ENCODE measurements at regions not wholly inside any gene's neighbourhood (a gene's known extent, or its start where the extent isn't known, plus 50 kb on each side); places are given as distances from the start of the nearest gene placed in this dataset.

- intact Hi-C loops (cut with micrococcal nuclease), result no loop called here
- H3K27ac ChIP-seq (ENCODE audit: low read length in 2 of 2), result no peak overlapping the region
- H3K79me2 ChIP-seq (ENCODE audit: control insufficient read depth, insufficient read depth, low read length), result no peaks in the 10 kb centered on the region
- no peak overlapping the region for H2AFZ ChIP-seq (ENCODE audit: insufficient read depth, low read depth, low read length, poor library complexity, severe bottlenecking)
- no peak for TF ChIP-seq CTCF (IDR thresholded peaks at IDR 0.05)
- no peak for TF ChIP-seq EZH2 (IDR thresholded peaks at IDR 0.05; ENCODE audit: borderline replicate concordance, insufficient read depth, low read depth, low read length, poor library complexity, severe bottlenecking)
- H4K20me1 ChIP-seq (ENCODE audit: control insufficient read depth, insufficient read depth, low read length, poor library complexity, severe bottlenecking), result no peaks in the 10 kb centered on the region
- Mint-ChIP-seq H3K9me3 (ENCODE audit: insufficient read depth) (peaks cover 7% of the 10 kb centered on the region), H3K4me3 (no peak overlapping the region), H3K4me1 (no peaks in the 10 kb centered on the region), H3K27ac (no peak overlapping the region), H3K27me3 (no peaks in the 10 kb centered on the region)
- peaks cover 0 to 9% (median 0%) of the 10 kb centered on the region in 3 donors for H3K9me3 ChIP-seq (ENCODE audit: control extremely low read depth in 1 of 3, control insufficient read depth in 2 of 3, insufficient read depth in 1 of 3, low read length in 2 of 3)
- H3K27me3 ChIP-seq (replicated peaks in 1 of 4; ENCODE audit: control extremely low read depth in 1 of 4, control insufficient read depth in 3 of 4, insufficient read depth in 4 of 4, low read length in 3 of 4), result no peaks in the 10 kb centered on the region
- H3K36me3 ChIP-seq (replicated peaks in 1 of 2; ENCODE audit: control extremely low read depth in 1 of 2, control insufficient read depth in 1 of 2, extremely low read depth in 1 of 2, insufficient read depth in 2 of 2, low read length in 1 of 2), result no peaks in the 10 kb centered on the region
- no peaks in the 10 kb centered on the region for H3K4me1 ChIP-seq (ENCODE audit: control insufficient read depth in 2 of 2, insufficient read depth in 2 of 2, low read length in 2 of 2)
- no peak overlapping the region for H3K4me3 ChIP-seq (ENCODE audit: control extremely low read depth in 1 of 5, extremely low read depth in 1 of 5, insufficient read depth in 1 of 5, low read depth in 2 of 5, low read length in 4 of 5)
- H3K4me2 ChIP-seq (replicated peaks; ENCODE audit: low read depth, low read length, poor library complexity, severe bottlenecking), result no peak overlapping the region
- POLR2A ChIA-PET, result no interaction called here
- CTCF ChIA-PET, result no interaction called here
- no peak for ATAC-seq (ENCODE audit: low read depth)
- 96% methylated on average over 10 of the region's 10 CpGs for WGBS (ENCODE audit: insufficient coverage)
- H3K9ac ChIP-seq (ENCODE audit: low read length), result no peak overlapping the region
- DNase-seq, result no peak
Measured at GRCh38 chr22:27650572-27650971, 151.0 kb downstream of the MN1 start.

DNA sequence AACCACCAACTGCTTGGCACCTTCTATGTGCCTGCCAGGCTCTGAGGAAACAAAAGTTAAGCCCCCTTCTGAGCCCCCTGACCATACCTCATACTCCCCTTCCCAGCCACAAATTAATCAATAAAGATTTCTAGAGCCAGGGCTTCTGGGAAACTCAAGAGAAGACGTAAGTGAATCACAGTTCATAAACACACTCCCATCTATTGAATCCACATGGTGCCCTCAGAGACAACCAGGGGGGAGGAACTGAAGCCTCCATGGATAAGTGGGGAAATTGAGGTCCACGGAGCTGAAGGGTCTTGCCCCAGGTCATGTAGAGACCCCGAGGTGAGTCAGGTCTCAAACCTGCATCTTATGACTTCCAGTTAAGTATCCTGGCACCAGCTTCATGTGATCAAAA, 150.6 kb downstream of the MN1 start:
- H3K4me1 ChIP-seq (ENCODE audit: control insufficient read depth in 2 of 2, insufficient read depth in 2 of 2, low read length in 2 of 2), result no peaks in the 10 kb centered on the region
- no peak overlapping the region for H3K27ac Mint-ChIP-seq
- peaks cover 0 to 9% (median 0%) of the 10 kb centered on the region in 3 donors for H3K9me3 ChIP-seq (ENCODE audit: control extremely low read depth in 1 of 3, control insufficient read depth in 2 of 3, insufficient read depth in 1 of 3, low read length in 2 of 3)
- H3K27me3 Mint-ChIP-seq, result no peaks in the 10 kb centered on the region
- peaks cover 9% of the 10 kb centered on the region for H3K9me3 Mint-ChIP-seq (ENCODE audit: insufficient read depth)
- WGBS (ENCODE audit: insufficient coverage), result 70% methylated on average over 2 of the region's 3 CpGs
- H3K27ac ChIP-seq (ENCODE audit: low read length in 2 of 2), result no peak overlapping the region
- no peak overlapping the region for H2AFZ ChIP-seq (ENCODE audit: insufficient read depth, low read depth, low read length, poor library complexity, severe bottlenecking)
- TF ChIP-seq EZH2 (IDR thresholded peaks at IDR 0.05; ENCODE audit: borderline replicate concordance, insufficient read depth, low read depth, low read length, poor library complexity, severe bottlenecking) (no peak), CTCF (IDR thresholded peaks at IDR 0.05) (no peak)
- H3K4me3 Mint-ChIP-seq, result no peak overlapping the region
- DNase-seq (no peak), ATAC-seq (ENCODE audit: low read depth) (no peak)
- H3K27me3 ChIP-seq (replicated peaks in 1 of 4; ENCODE audit: control extremely low read depth in 1 of 4, control insufficient read depth in 3 of 4, insufficient read depth in 4 of 4, low read length in 3 of 4), result no peaks in the 10 kb centered on the region
- no peaks in the 10 kb centered on the region for H3K79me2 ChIP-seq (ENCODE audit: control insufficient read depth, insufficient read depth, low read length)
- no peaks in the 10 kb centered on the region for H4K20me1 ChIP-seq (ENCODE audit: control insufficient read depth, insufficient read depth, low read length, poor library complexity, severe bottlenecking)
- intact Hi-C loops (cut with micrococcal nuclease), result no loop called here
- no peak overlapping the region for H3K9ac ChIP-seq (ENCODE audit: low read length)
- H3K4me3 ChIP-seq (ENCODE audit: control extremely low read depth in 1 of 5, extremely low read depth in 1 of 5, insufficient read depth in 1 of 5, low read depth in 2 of 5, low read length in 4 of 5), result no peak overlapping the region
- POLR2A ChIA-PET, result no interaction called here
- no peak overlapping the region for H3K4me2 ChIP-seq (replicated peaks; ENCODE audit: low read depth, low read length, poor library complexity, severe bottlenecking)
- H3K4me1 Mint-ChIP-seq, result no peaks in the 10 kb centered on the region
- CTCF ChIA-PET, result no interaction called here
- H3K36me3 ChIP-seq (replicated peaks in 1 of 2; ENCODE audit: control extremely low read depth in 1 of 2, control insufficient read depth in 1 of 2, extremely low read depth in 1 of 2, insufficient read depth in 2 of 2, low read length in 1 of 2), result no peaks in the 10 kb centered on the region
